Tibial nerve (tissue), 4 donors: ENCODE measurements at regions not wholly inside any gene's neighbourhood (a gene's known extent, or its start where the extent isn't known, plus 50 kb on each side); places are given as distances from the start of the nearest gene placed in this dataset.

Experiments used
- DNase-seq, 2 donors: peaks; one replicate each; pipeline ENCODE4 v3.0.0-alpha.2; 2019; ENCODE audit warnings: low spot score in 2 of 2
- H3K27ac ChIP-seq, 4 donors: fragments of 200-600 bp; sonication (generic) in 3 of 4; one replicate each; pipeline ENCODE4 v1.5.1; 2017 to 2019; ENCODE audit warnings: mild to moderate bottlenecking in 1 of 4
- H3K27me3 ChIP-seq, 2 donors: fragments of 200-600 bp; sonication (generic) in 1 of 2; one replicate each; pipeline versions ENCODE4 v1.5.1 to v1.6.0; 2017 to 2019
- H3K36me3 ChIP-seq, 3 donors: fragments of 200-600 bp; sonication (generic); one replicate each; pipeline ENCODE4 v1.5.1; 2018 to 2019
- H3K4me1 ChIP-seq, 4 donors: fragments of 200-600 bp; sonication (generic) in 3 of 4; one replicate each; pipeline ENCODE4 v1.5.1; 2017 to 2019
- H3K4me3 ChIP-seq, 4 donors: fragments of 200-600 bp; sonication (generic) in 3 of 4; one replicate each; pipeline ENCODE4 v1.5.1; 2017 to 2019; ENCODE audit warnings: mild to moderate bottlenecking in 1 of 4, moderate library complexity in 1 of 4
- H3K9me3 ChIP-seq, 4 donors: fragments of 200-600 bp; sonication (generic) in 3 of 4; one replicate each; pipeline ENCODE4 v1.5.1; 2017 to 2019
- CTCF ChIP-seq, 5 experiments: fragments of 200-600 bp in 3 of 5; fragments of 450-650 bp in 2 of 5; sonication (generic) in 3 of 5; IDR thresholded peaks; one replicate each; pipeline ENCODE4 v1.5.1; 2016 to 2019; ENCODE audit warnings: antibody characterized with exemption in 5 of 5, mild to moderate bottlenecking in 3 of 5, moderate library complexity in 2 of 5
- EP300 ChIP-seq, 2 donors: sonication (generic); formaldehyde crosslinking; IDR thresholded peaks; one replicate each; pipeline ENCODE4 v1.6.1; 2017; ENCODE audit warnings: antibody characterized with exemption in 2 of 2, mild to moderate bottlenecking in 1 of 2
- POLR2A ChIP-seq, 2 donors: fragments of 450-650 bp; IDR thresholded peaks; one replicate each; pipeline ENCODE4 v1.6.1; 2017; ENCODE audit warnings: antibody characterized with exemption in 2 of 2, mild to moderate bottlenecking in 2 of 2, moderate library complexity in 2 of 2
- WGBS, 2 donors: methylation state at CpG; one replicate each; pipeline ENCODE4 v1.1.5; 2018; 5-methylcytosine and 5-hydroxymethylcytosine counted together

GRCh38 chr18:22088029-22088428 lies 81.4 kb upstream of the GATA6 start:
- Histone ChIP-seq H3K36me3 (no peaks in the 10 kb centered on the region), H3K27me3 (no peaks in the 10 kb centered on the region), H3K4me1 (no peaks in the 10 kb centered on the region), H3K4me3 (no peak overlapping the region), H3K27ac (no peak overlapping the region), H3K9me3 (peaks cover 0 to 3% (median 0%) of the 10 kb centered on the region in 4 donors)
- no peak for DNase-seq
- TF ChIP-seq EP300 (IDR thresholded peaks at IDR 0.05) (no peak), POLR2A (IDR thresholded peaks at IDR 0.05) (no peak), CTCF (IDR thresholded peaks at IDR 0.05) (no peak)
- WGBS, 2 donors: 84 to 88% methylated on average over 7 of the region's 7 CpGs

GRCh38 chr18:22088996-22089640 lies 80.3 kb upstream of the GATA6 start:
- H3K4me1 ChIP-seq: no peaks in the 10 kb centered on the region
- no peaks in the 10 kb centered on the region for H3K27me3 ChIP-seq
- H3K36me3 ChIP-seq: no peaks in the 10 kb centered on the region
- 84% methylated on average over 12 of the region's 12 CpGs for WGBS, 2 donors
- no peak for DNase-seq
- H3K9me3 ChIP-seq: peaks cover 0 to 3% (median 0%) of the 10 kb centered on the region in 4 donors
- H3K27ac ChIP-seq: no peak overlapping the region
- H3K4me3 ChIP-seq: no peak overlapping the region
- no peak for TF ChIP-seq EP300 (IDR thresholded peaks at IDR 0.05)
- TF ChIP-seq POLR2A (IDR thresholded peaks at IDR 0.05): no peak
- no peak for TF ChIP-seq CTCF (IDR thresholded peaks at IDR 0.05)

GRCh38 chr18:22091341-22091740 lies 78.0 kb upstream of the GATA6 start:
- no peaks in the 10 kb centered on the region for H3K27me3 ChIP-seq
- TF ChIP-seq EP300 (IDR thresholded peaks at IDR 0.05) (no peak), POLR2A (IDR thresholded peaks at IDR 0.05) (no peak), CTCF (IDR thresholded peaks at IDR 0.05) (no peak)
- no peaks in the 10 kb centered on the region for H3K36me3 ChIP-seq
- no peak for DNase-seq
- H3K27ac ChIP-seq: no peak overlapping the region
- H3K4me3 ChIP-seq: no peak overlapping the region
- 91 to 96% methylated on average over 2 of the region's 2 CpGs for WGBS, 2 donors
- H3K4me1 ChIP-seq: no peaks in the 10 kb centered on the region
- no peaks in the 10 kb centered on the region for H3K9me3 ChIP-seq

GRCh38 chr18:22093731-22094357 lies 75.5 kb upstream of the GATA6 start:
- no peak for TF ChIP-seq POLR2A (IDR thresholded peaks at IDR 0.05)
- no peak for DNase-seq
- Histone ChIP-seq H3K36me3 (no peaks in the 10 kb centered on the region), H3K27me3 (no peaks in the 10 kb centered on the region), H3K27ac (no peak overlapping the region), H3K4me3 (no peak overlapping the region), H3K4me1 (no peaks in the 10 kb centered on the region), H3K9me3 (no peaks in the 10 kb centered on the region)
- 76 to 77% methylated on average over 12 of the region's 12 CpGs for WGBS, 2 donors

GRCh38 chr18:22094358-22094734 lies 75.0 kb upstream of the GATA6 start:
- H3K9me3 ChIP-seq: no peaks in the 10 kb centered on the region
- H3K27me3 ChIP-seq: no peaks in the 10 kb centered on the region
- H3K4me3 ChIP-seq: no peak overlapping the region
- H3K36me3 ChIP-seq: no peaks in the 10 kb centered on the region
- TF ChIP-seq CTCF (IDR thresholded peaks at IDR 0.05) (no peak), POLR2A (IDR thresholded peaks at IDR 0.05) (no peak), EP300 (IDR thresholded peaks at IDR 0.05) (no peak)
- WGBS, 2 donors: 40 to 52% methylated on average over 4 of the region's 4 CpGs
- H3K27ac ChIP-seq: no peak overlapping the region
- H3K4me1 ChIP-seq: no peaks in the 10 kb centered on the region
- DNase-seq: no peak
